GM19238 (cell line): ENCODE measurements at regions not wholly inside any gene's neighbourhood (a gene's known extent, or its start where the extent isn't known, plus 50 kb on each side); places are given as distances from the start of the nearest gene placed in this dataset.

ENCODE experiments used
- DNase-seq: peaks from one replicate; pipeline ENCODE4 v3.0.0; 2011; ENCODE audit warnings: low spot score; ENCODE audit not compliant: insufficient read length

DNA sequence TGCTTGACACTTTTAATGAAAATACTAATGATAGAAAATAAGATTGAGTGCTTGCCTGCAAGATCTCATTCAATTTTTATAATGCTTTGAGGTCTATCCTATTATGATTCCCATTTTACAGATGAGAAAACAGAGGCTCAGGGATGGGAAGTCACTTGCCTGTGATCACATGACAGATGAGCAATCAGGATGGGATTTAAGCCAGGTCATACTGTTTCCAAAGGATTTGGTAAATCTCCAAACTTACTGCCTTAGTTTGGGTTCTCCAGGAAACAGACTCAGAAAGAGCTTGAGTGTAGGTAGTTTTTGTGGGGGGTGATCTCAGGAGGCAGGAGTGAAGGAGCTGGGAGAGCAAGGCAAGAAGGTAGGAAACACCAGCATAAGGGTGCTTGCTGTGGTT lies 456.3 kb downstream of the MAFB start:
- DNase-seq: no peak

DNA sequence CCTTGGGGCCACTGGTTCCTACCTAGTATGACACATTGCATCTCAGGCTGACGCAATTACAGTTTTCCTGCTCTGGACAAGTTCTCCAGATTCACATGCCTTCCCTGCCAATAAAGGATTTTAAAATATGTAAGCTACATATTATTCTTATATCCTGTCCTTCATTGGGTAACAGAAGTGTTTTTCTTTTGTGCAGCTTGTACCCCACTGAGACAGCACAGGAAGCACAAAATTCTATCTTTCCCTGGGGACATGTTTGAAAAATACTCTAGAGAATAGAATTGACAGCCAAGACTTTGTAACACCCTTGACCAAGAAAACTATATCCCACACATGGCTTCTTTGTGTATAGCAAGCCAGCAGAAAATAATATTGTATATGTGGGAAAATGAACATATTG lies 456.8 kb downstream of the MAFB start:
- no peak for DNase-seq

DNA sequence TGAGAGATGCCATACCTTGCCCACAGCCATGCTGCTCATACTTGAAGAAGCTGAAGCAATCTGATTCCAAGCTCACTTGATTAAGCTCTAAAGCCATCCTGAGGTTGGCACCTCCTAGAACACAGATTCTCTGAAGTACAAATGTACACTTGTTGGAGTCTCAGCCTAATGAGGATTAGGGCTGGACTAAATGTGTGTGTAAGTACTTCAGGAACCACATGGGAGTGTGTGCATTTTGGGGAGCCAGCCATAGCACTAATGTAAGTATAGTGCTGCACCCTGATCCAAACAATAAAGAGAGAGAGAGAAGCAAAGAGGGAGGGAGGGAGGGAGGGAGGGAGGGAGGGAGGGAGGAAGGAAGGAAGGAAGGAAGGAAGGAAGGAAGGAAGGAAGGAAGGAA lies 458.6 kb downstream of the MAFB start:
- no peak for DNase-seq

DNA sequence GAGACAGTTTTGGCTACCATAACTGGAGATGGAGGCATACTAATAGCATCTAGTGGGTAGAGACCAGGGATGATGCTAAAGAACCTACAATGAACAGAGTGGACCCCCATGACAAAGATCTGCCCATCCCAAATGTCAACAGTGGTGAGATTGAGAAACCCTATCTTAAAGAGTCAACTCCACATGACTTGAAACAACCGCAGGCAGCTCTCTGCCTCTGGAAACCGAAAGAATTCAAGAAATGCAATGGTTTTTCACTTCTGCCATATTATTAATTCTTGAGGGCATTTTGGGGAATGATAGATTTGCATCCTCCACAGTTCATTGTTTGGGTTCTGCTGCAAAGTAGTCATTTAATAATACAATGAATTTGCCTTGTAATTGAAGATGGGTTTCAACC lies 463.4 kb downstream of the MAFB start:
- no peak for DNase-seq

DNA sequence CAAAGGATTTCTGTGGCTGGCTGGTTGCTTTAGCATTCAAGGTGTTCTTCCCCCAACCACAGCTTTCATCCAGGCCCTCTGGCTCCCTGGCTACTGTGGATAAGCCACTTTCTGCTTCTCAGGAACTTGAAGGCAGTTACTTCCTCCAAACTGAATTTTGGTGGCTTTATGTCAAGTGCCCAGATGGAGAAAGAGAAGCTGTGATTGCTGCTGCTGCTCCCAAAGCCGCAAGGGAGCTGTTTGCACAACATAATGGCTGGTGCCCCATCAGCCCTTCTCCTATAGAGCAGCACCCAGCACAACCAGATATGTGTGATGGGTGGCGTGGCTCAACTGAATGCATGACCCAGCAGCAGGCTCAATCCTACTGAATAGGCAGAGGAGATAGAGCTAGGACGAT lies 465.2 kb downstream of the MAFB start:
- DNase-seq: no peak

DNA sequence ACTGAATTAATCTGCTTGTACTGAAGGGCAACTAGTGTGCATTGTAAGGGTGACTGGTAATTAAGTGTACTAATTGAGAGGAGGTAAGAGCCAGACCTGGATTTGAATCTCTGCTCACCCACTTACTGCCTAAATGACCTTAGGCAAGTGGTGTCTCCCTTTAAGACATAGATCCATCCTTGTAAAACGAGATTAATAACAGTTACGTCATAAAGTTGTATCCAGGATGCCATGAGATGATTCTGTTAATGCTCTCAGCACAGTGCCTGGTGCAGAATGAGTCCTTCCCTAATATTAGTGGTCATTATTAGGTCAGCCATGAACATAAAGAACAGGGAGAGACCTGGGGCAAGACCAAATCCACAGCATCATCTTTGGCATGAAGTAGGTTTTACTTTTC lies 470.1 kb downstream of the MAFB start:
- DNase-seq: no peak

DNA sequence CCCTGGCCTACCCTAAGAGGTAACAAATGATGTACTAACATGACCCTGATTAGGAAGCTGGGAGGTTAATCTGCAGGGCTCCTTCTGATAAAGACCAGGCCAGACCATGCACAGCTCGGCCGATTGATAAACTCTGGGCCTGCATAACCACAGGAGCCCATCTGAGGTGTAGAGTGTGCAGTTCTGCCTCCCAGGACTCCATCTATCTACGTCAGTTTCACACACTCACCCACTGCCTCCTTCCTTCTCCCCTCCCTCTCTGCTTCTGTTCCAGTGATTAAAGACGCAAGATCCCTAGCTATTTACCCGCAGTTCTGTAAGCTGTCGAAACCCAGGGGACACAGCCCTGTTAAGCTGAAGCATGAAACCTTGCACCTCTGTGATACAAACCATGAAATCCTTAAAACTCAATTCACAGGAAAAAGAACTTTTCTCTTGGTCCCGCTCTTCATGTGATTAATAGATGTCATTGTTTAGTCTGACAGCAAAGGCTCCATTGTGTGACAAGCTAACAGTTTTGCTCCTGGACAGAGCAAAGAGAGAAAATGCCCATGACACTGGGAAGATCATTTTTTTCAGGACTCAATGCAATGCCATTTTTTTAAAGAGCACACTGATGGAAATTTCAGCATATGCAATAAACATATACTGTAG lies 470.6 kb downstream of the MAFB start:
- no peak for DNase-seq

DNA sequence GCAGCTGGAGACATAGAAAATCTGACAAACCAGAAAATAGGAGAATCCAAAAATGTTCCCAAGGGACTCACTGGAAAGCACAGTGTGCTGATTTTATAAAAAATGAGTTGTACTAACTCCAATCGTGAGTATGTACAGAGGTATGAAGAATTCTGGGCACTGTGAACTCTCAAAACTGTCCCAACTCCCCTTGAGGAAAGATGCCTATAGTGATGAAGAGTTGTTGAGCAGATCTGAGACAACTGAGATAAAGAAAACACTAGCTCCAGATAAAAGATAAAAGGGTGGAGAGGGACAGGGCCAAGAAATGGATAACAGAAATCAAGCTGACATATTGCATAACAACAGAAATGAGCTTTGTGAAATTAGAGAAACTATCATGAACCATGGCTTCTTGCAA lies 481.4 kb downstream of the MAFB start:
- DNase-seq: no peak

DNA sequence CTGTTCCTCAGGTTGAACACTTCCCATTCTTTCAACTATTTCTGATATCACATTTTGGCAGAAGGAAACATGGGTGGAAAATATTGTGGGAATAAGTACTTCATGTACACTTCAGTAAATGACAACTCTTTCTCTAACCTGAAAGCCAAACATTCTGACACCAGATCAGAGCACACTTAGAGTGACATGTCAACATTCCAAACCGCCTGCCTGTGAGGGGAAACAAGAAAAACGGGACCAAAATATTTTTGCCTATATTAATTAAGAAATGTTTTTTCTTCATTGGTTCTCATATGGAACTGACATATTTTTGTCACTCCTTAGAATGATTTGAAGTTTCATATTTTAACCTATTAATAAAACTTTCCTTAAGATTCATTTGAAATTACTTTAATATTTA lies 483.1 kb downstream of the MAFB start:
- DNase-seq: no peak

DNA sequence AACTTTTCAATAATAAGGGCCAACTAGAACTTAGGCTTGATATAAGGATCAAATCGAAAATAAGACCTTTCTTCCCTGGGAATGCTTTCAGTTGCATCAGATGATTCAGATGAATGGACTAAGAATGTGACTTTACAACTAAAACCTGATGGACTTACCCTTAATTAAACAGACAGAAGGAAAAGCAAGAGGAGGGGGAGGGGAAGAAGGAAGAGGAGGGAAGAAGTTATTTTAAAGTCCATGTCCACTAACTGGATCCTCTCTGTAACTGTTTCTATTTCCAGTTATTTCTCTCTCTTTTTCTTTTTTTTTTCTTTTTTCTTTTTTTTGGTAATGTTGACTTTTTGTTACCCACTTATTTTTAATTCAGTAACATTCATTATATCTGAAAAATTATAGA lies 486.0 kb downstream of the MAFB start:
- DNase-seq: no peak

DNA sequence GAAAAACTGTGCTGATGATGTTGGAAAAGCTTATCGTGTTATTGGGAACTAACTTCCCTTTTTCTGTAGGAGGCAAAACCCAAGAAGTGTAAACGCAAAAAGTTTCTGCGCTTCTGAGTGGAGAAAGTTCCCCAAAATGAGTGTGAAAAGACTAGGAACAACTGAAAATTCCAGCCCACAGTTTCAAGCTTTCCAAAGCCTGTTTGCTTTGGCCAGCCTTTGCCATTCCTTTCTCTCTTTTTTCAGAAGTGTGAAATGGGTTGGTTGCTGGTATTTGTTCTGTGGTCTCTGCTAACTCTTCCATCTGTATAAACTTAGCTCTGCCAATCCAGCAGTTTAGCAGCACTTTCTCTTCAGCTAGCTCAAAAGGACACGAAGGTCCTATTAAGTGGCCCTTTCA lies 491.3 kb downstream of the MAFB start:
- no peak for DNase-seq

DNA sequence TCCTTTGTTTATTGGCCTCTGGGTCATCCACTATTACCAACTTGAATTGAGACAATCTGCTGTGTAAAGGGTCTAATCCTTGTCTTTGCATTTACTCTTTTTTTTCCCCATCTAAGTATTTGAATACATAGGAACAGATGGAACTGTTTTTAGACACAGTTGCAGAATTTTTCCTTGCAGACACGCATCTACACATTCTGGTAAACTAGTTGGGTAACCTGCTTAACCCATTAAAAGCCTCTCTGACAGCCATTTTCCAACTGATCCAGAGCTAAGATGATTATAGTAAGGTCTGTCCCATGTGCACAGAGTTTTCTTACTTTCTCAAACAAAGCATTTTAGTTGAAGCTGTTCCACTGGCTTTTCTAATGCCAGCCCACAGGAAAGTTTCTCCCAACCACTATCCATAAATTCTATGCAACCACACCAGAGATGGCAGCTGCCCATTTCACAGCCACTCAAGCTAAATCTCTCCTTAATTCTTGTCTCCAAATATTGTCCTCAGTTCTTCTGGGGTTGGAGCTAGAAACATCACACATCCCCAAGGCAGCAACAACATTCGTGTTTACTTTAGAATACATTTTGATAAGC lies 492.1 kb downstream of the MAFB start:
- no peak for DNase-seq

DNA sequence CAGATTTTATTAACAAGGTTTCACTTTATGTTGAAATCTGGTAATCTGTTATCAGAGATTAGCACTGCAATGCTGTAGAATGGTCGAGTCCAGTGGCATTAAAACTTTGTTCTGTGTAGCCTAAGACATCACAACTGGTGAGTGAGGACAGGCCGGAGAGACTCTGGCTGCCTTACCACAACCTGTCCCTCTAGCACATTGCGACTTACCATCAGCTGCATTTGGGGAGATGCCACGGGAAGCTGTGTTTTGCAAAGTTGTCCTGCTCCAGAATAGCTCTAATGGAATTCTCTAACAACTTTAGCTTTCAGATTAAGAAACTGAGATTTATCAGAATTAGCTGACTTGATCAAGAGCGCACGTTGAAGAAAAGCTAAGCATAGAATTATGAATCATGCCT lies 493.3 kb downstream of the MAFB start:
- no peak for DNase-seq

DNA sequence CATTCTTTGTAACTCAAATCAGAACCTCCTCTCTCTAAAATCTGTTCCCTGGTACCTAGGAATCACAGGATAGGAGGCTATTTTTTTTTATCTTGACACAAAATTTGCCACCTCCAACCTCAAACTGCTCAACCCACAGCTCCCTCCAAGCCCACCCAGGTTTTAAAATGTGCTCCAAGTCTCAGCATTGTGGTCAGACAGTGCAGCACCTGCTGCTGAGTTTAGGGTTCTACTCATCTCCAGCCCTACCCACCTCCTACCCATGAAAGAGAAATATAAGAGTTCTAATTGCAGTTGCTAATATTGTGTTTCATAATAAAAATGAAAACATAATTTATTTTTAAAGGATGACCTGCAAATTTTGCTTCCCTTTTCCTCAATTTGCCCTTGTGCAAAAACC lies 496.5 kb downstream of the MAFB start:
- DNase-seq: no peak

DNA sequence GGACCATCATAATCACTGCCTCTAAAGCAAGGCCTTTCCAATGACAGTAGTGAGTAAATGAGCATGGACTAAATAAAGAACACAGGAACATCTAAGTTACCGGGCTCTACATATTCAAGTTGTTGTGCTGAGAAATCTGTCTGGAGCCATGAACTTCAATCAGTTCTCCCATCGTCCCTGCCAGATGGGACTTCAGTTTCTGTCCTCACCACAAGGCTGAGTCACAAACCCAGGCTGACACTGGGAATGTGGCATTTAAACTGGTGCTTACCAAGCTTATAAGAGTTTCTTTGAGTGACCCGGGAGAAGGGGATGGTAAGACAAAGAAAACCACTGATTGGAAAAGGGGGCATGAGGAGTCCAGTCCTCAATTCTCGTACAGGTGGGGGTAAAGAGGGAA lies 497.0 kb downstream of the MAFB start:
- DNase-seq: no peak

DNA sequence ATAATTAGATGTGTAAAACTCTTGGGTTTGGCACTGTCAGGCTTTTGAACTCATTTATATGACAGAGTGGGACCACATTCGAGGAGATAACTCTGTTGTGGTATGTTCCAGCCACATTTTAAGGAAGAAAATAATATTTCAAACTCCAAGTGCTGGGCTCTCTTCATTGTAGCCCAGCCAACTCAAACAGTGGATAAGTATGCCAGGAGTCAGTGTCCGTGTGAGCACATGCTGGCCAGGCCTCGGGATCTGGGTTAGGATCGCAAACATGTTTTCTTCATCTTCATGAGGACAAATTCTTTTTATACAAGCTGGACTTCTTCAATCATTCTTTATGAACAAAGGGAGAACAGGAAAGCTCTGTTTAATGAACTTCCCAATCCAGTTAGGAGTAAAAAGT lies 497.5 kb downstream of the MAFB start:
- no peak for DNase-seq

DNA sequence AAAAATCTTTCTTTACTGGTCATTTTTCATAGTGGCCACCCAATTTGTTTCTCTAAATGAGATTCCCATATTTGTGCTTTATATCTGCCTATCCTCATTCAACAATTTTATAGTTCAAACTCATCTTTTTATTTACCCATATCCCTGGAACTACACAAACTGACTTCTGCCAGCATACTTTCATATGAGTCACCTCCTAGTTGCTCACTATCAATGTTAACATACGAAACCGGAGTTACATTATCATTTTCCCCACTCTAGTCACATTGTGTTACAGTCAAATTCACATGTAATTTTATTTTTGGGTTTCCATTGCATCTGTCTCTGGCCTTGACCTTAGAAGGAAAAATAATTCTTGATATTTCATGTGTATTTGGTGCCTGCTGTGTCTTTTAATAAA lies 499.4 kb downstream of the MAFB start:
- DNase-seq: no peak

DNA sequence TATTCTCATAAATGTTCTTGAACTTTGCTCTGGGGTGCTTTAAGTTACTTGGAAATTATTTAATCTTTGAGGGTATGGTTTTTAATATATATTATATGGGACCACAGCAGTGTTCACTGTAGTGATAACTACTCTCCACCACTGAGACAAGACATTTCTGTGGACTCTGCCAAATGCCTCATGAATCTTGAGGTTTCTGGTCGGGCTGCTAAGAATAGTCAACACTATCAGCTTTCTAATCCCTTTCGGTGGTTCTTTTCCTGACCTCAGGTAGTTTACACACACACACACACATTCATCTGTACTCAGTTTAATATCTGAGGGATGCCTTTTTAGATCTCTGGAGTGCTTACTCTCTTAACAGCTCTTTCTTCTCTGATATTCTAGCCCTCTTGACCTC lies 500.7 kb downstream of the MAFB start:
- no peak for DNase-seq

DNA sequence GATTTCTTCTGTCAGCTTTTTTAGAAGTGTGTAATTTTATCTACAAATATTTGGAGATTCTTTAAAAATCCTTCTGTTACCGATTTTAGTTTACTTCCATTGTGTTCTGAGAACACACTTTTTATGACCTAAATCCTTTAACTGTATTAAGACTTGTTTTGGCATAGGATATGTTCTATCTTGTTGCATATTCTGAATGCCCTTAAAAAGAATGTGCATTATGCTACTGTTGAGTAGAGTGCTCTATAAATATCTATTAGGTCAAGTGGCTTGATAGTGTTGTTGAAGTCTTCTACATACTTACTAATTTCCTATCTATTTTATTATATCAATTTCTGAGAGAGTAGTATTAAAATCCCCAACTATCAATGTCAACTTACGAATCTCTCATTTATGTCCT lies 502.2 kb downstream of the MAFB start:
- DNase-seq: no peak

DNA sequence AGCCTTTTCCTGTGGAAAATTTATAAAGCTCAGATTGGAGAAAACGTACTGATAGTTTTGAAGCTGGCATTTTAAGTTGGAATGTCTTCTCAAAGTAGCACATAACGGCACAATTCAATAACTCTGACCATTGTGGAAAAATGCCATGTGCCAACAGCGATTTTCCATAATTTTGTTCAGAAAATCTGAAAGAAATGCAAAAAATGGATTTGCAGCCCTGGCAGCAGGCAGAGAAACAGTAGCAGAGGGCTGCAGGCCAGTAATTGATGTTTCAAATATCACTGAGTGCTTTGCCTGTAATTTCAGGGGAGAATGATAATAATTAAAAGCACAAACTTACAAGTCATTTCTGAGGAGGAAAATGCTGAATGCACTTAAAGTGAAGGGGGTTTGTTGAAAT lies 507.4 kb downstream of the MAFB start:
- no peak for DNase-seq

DNA sequence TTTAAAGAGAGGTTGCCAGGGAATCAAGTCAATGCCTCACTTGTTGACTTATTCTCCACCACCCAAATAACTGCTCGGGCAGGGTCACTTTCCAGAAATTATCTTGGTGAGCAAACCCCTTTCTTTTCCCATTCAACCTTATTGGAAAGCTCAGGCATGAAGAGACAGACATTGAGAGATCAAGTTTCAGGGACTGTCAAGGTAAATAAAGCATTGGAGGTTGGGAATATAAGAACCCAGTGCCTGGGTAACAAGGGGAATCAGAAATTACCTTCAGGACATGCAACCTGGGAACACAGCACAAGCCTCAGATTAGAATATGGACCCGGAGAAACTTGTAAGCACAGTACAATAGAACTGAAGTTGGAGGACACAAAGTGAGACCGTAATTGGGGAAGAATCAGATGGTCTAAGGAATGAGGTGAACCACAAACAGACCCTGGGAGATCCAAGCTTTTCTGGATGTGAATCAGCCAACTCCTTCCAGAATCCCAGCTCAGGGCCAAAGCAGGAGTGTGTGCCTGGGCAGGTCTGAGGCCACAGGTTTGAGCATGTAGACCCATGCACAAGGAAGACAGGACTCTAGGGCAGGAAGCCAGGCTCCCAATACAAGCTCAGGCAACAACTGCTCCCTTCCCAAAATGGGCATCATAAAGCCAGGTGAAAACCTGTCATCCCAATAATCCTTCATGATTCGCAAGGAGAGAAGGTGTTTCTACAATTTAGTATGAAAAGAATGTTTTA lies 512.8 kb downstream of the MAFB start:
- DNase-seq: no peak

DNA sequence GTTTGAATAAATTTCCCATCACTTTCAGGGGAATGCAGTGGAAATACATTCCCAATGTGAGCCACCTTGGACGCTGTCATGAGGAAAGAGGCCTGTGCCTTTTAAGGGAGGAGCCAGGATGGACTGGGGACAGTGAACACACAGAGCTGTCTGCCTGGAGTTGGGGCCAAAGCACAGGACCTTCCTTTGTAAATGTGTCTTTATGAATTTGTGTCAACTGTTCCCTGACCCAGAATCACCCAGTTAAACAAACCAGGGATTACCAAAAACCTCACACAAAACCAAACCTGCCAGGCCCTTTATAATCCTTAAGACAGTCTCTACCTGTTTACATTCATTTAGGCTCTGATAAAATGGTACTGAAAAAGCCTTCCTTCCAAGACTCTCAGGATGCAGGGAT lies 513.7 kb downstream of the MAFB start:
- no peak for DNase-seq

DNA sequence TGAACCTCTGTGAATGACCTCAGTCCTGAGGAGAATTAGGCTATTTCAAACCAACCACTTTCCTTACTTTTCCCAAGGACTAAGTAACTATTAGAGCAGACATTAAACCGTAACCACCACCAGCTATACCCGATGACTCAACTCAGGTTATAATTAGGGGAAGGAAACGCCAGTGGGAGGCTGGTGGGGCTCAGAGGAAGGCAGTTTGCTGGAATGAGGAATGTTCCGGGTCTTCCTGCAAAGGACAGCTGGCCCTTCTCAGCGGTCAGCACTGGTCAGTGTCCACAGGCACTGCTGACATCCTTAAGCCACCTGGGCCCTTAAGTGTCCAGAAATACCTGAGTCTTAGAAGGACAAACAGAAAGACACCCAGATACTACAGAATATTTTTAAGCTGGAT lies 515.2 kb downstream of the MAFB start:
- no peak for DNase-seq
